ENCODE measurements at regions not wholly inside any gene's neighbourhood (a gene's known extent, or its start where the extent isn't known, plus 50 kb on each side); places are given as distances from the start of the nearest gene placed in this dataset.

DNA sequence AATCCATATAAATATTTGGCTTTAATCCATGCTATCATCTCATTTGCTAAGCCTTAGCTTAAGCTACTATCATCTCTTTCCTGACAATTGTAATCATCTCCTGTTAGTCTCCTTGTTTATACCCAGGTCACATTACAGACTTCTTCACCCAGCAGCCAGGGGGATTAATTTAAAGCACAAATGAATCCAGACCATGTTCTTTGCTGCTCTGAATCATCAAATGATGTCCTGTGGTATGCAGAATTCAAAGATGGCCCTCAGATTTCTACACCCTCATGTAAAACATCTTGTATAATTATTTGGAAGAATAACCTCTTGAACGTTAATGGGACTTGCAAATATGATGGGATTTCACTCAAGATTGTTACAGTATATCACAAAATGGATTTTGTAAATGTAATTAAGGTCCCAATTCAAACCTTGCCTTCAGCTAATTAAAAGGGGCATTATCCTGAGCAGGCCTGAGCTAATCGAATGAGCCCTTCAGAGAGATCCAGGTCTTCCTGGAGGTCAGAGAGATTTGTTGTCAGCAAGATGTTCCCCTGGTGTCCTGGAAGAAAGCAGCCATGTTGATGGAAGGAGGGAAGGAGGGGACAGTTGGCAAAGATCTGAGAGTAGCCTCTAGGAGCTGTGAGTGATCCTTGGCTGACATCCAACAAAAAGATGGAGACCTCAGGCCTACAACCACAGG, 241.1 kb upstream of the MMADHC start:
- no peak for TF ChIP-seq CTCF (IDR thresholded peaks at IDR 0.05)
- no peak for TF ChIP-seq SIN3A (IDR thresholded peaks at IDR 0.05; ENCODE audit: borderline replicate concordance, insufficient read depth, low read depth, low read length)
- TF ChIP-seq, protein P1, sequence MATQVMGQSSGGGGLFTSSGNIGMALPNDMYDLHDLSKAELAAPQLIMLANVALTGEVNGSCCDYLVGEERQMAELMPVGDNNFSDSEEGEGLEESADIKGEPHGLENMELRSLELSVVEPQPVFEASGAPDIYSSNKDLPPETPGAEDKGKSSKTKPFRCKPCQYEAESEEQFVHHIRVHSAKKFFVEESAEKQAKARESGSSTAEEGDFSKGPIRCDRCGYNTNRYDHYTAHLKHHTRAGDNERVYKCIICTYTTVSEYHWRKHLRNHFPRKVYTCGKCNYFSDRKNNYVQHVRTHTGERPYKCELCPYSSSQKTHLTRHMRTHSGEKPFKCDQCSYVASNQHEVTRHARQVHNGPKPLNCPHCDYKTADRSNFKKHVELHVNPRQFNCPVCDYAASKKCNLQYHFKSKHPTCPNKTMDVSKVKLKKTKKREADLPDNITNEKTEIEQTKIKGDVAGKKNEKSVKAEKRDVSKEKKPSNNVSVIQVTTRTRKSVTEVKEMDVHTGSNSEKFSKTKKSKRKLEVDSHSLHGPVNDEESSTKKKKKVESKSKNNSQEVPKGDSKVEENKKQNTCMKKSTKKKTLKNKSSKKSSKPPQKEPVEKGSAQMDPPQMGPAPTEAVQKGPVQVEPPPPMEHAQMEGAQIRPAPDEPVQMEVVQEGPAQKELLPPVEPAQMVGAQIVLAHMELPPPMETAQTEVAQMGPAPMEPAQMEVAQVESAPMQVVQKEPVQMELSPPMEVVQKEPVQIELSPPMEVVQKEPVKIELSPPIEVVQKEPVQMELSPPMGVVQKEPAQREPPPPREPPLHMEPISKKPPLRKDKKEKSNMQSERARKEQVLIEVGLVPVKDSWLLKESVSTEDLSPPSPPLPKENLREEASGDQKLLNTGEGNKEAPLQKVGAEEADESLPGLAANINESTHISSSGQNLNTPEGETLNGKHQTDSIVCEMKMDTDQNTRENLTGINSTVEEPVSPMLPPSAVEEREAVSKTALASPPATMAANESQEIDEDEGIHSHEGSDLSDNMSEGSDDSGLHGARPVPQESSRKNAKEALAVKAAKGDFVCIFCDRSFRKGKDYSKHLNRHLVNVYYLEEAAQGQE (IDR thresholded peaks at IDR 0.05; ENCODE audit: insufficient read depth in 1 of 2, low read depth in 2 of 2, low read length in 1 of 2), result no peak
